Upper lobe of right lung (tissue), 1 donor: ENCODE measurements at regions not wholly inside any gene's neighbourhood (a gene's known extent, or its start where the extent isn't known, plus 50 kb on each side); places are given as distances from the start of the nearest gene placed in this dataset.
"Not testable (repeated sequence)": the region's sequence is repeated elsewhere in the genome, so short reads cannot be mapped to it uniquely, and the experiment has no call there.

Source experiments
- ATAC-seq: fragments of 200-7000 bp; cut with Tn5 transposase; one replicate; pipeline ENCODE4 v1.9.1; 2020; ENCODE audit warnings: mild to moderate bottlenecking, moderate library complexity
- DNase-seq: peaks from one replicate; pipeline ENCODE4 v3.0.0-alpha.2; 2020
- H3K27ac ChIP-seq: fragments of 200-600 bp; one replicate; pipeline ENCODE4 v1.8.0; 2022
- H3K27me3 ChIP-seq: fragments of 200-600 bp; one replicate; pipeline ENCODE4 v1.8.0; 2022; ENCODE audit warnings: mild to moderate bottlenecking
- H3K36me3 ChIP-seq: fragments of 200-600 bp; one replicate; pipeline ENCODE4 v1.8.0; 2022
- H3K4me1 ChIP-seq: fragments of 200-600 bp; one replicate; pipeline ENCODE4 v1.8.0; 2022
- H3K4me3 ChIP-seq: fragments of 200-600 bp; one replicate; pipeline ENCODE4 v1.8.0; 2022; ENCODE audit warnings: mild to moderate bottlenecking
- H3K9me3 ChIP-seq: fragments of 200-600 bp; one replicate; pipeline ENCODE4 v1.8.0; 2022
- intact Hi-C: fragments of 100-400 bp; cut with DNase I; formaldehyde crosslinking; loops from one replicate; pipeline ENCODE4 v1.11.0; 2022
- donor health status: DM: no; HTN: yes; CAD: no; lungs with severe emphysema.

GRCh38 chr14:19097306-19097705 is 130.1 kb downstream of the POTEM start:
- ATAC-seq (peak; percentile 4), DNase-seq (peak; percentile 68)
- not testable (repeated sequence) for H3K27ac ChIP-seq

DNA sequence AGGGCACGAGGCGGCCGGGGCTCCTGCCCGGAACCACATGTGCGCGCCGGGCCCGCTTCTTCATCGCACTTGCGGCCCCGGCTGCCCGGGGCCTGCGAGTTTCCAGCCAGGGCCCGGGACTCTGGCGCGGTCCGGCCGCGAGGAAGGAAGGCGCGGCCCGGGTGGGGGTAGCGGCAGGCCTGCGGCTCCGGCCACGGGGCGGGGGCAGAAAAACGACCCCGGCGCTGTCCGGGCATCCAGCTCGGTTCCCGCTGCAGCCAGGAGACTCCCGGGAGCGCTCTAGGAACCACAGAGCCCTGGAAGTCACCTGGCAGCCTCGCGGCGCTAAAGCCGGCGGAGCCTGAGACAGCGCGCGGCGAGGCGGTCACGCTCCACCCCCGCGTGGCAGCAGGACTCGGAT is 130.5 kb downstream of the POTEM start:
- H3K9me3 ChIP-seq, H3K36me3 ChIP-seq, H3K4me3 ChIP-seq, H3K27me3 ChIP-seq, H3K4me1 ChIP-seq, intact Hi-C loops, H3K27ac ChIP-seq: not testable (repeated sequence)
- ATAC-seq, result peak; percentile 4
- peak; percentile 63 for DNase-seq

More at GRCh38 chr14:19097306-19097705, 130.1 kb downstream of the POTEM start:
- H3K4me1 ChIP-seq, H3K36me3 ChIP-seq, H3K9me3 ChIP-seq, H3K4me3 ChIP-seq, intact Hi-C loops, H3K27me3 ChIP-seq: not testable (repeated sequence)

DNA sequence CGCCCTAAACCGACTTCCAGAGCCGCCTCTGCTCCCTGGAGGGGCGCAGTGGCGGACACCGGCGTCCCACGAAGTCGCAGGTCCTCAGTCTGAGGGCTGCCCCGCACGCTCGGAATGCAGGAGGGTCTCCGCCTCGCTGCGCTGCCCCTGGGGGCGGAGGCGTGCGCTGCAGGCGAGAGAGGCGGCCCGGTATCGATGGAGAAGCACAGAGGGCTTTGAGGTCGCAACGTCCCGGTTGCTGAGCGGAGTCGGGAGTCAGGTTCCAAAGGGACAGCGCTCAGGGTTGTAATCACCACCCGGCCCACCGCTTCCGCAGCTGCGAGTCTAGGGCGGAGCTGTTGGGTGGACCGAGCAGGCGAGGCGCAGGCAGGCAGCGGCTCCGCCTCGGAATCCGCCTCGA is 131.0 kb downstream of the POTEM start:
- peak; percentile 1 for ATAC-seq

GRCh38 chr14:19098732-19099131 is 131.5 kb downstream of the POTEM start:
- H3K9me3 ChIP-seq, intact Hi-C loops, H3K27me3 ChIP-seq, H3K36me3 ChIP-seq, H3K27ac ChIP-seq, H3K4me1 ChIP-seq, H3K4me3 ChIP-seq: not testable (repeated sequence)
- DNase-seq, result peak; percentile 68
- peak; percentile 6 for ATAC-seq

More for the DNA sequence above, 131.0 kb downstream of the POTEM start:
- H3K4me3 ChIP-seq, DNase-seq, H3K27ac ChIP-seq, H3K9me3 ChIP-seq, H3K4me1 ChIP-seq, H3K36me3 ChIP-seq, H3K27me3 ChIP-seq, intact Hi-C loops: not testable (repeated sequence)

GRCh38 chr14:19099336-19099735 is 132.1 kb downstream of the POTEM start:
- H3K27ac ChIP-seq, ATAC-seq, H3K4me3 ChIP-seq, H3K27me3 ChIP-seq, DNase-seq, H3K4me1 ChIP-seq, H3K9me3 ChIP-seq, intact Hi-C loops, H3K36me3 ChIP-seq: not testable (repeated sequence)

GRCh38 chr14:19099939-19100338 is 132.7 kb downstream of the POTEM start:
- H3K27me3 ChIP-seq, H3K9me3 ChIP-seq, DNase-seq, H3K27ac ChIP-seq, H3K4me3 ChIP-seq, intact Hi-C loops, H3K36me3 ChIP-seq, ATAC-seq, H3K4me1 ChIP-seq: not testable (repeated sequence)

DNA sequence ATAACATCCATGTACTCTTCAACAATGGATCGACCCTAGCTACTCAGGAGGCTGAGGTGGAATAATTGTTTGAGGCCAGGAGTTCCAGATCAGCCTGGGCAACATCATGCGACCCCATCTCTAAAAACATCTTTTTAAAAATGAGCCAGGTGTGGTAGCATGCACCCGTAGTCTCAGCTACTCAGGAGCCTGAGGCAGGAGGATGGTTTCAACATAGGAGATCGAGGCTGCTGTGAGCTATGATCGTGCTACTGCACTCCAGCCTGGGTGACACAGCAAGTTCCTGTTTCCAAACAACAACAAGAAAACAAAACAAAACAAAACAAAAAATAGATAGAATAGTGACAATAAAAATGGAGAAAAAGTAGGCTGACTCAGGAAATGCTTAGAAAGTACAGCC is 138.3 kb downstream of the POTEM start:
- DNase-seq, H3K9me3 ChIP-seq, intact Hi-C loops, H3K27me3 ChIP-seq, H3K4me1 ChIP-seq, H3K36me3 ChIP-seq, H3K27ac ChIP-seq, H3K4me3 ChIP-seq: not testable (repeated sequence)
- ATAC-seq, result peak; percentile 48

- H3K27me3 ChIP-seq, ATAC-seq, H3K27ac ChIP-seq, intact Hi-C loops, H3K36me3 ChIP-seq, H3K4me1 ChIP-seq, DNase-seq, H3K4me3 ChIP-seq, H3K9me3 ChIP-seq: not testable (repeated sequence)
These were observed 142.7 kb downstream of the POTEM start for GRCh38 chr14:19109887-19110286.

DNA sequence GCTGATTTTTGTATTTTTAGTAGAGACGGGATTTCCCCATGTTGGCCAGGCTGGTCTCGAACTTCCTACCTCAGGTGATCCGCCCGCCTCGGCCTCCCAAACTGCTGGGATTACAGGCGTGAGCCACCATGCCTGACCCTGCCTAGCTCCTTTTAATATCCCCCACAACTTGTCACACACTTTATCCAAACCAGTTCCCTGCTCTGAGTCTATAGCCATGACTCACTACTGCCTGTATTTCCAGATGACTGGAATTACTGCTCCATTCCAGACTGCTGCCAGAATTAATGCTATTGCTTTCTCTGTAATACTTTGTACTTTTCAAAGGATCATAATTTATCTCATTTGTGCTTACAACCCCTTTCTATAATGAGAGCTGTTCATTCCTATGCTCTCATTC is 153.1 kb downstream of the POTEM start:
- H3K4me1 ChIP-seq, DNase-seq, H3K36me3 ChIP-seq, H3K27me3 ChIP-seq, intact Hi-C loops, ATAC-seq, H3K27ac ChIP-seq, H3K9me3 ChIP-seq, H3K4me3 ChIP-seq: not testable (repeated sequence)

DNA sequence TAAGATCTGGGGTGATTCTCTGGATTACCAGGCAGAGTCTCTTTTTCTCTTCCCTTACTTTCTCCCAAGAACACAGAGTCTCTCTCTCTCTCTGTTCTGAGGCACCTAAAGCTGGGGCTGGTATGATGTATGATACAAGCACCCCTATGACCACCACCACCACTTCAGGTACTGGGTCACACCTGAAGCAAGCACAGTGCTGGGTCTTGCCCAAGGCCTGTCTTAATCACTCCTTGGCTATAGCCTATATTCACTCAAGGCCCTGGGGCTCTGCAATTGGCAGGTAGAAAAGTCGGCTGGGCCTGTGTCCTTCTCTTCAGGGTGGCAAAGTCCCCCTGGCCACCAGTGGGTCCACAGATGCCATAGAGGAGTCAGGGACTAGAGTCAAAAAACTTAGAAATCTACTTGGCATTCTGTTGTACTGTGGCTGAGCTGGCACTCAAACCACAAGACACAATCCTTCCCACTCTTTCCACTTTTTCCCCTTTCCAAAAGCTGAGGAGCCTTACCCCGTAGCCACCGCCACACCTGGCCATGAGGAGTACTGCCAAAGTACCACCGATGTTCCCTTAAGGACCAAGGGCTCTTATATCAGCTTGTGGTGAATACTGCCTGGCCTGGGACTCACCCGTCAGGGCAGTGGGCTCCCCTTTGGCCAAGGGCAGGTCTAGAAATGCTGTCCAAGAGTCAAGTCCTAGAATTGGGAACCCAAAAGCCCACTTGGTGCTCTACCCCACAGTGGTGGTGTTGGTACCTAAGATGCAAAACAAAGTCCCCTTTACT is 159.2 kb downstream of the POTEM start:
- not testable (repeated sequence) for DNase-seq

DNA sequence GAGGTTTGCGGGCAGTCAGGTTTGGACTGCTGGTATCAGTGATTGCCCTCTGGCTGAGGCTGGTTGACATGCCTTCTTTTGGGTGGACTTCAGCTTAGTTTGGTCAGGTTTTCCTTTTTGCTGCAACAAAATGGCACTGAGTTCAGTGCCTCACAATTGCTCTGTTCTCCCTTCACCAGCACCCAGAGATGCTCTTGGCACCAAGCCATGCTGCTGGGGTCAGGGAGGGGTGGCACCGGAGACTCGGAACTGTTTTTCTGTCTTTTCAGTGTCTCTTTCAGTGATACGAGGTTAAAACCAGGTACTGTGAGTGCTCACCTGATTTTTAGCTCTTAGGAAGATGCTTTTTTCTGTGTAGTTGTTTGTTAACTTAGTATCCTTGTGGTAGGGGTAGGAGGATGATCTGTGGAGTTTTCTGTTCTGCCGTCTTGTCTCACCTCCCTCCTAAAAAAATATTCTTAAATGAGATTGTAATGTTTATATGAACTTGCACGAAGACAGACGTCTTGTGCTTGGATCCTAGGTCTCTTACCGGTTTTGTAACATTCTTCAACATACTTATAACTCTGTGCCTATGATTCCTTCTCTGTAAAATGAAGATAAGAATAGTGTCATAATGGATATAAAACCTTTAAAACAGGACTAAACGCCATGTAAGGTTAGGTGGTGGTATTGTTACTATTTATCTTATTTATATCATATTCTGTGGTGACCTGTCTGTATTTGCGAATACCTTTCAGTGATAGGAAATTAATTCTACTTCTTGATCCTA is 160.6 kb downstream of the POTEM start:
- H3K4me3 ChIP-seq, ATAC-seq, H3K27me3 ChIP-seq, H3K36me3 ChIP-seq, H3K4me1 ChIP-seq, H3K9me3 ChIP-seq, intact Hi-C loops, H3K27ac ChIP-seq, DNase-seq: not testable (repeated sequence)

More for the DNA sequence above, 159.2 kb downstream of the POTEM start:
- H3K4me1 ChIP-seq, H3K4me3 ChIP-seq, intact Hi-C loops, H3K9me3 ChIP-seq, H3K27me3 ChIP-seq, H3K27ac ChIP-seq, H3K36me3 ChIP-seq: not testable (repeated sequence)
- peak; percentile 48 for ATAC-seq

GRCh38 chr14:19131553-19131952 is 164.3 kb downstream of the POTEM start:
- H3K4me1 ChIP-seq, DNase-seq, H3K27ac ChIP-seq, H3K36me3 ChIP-seq, intact Hi-C loops, H3K27me3 ChIP-seq, H3K9me3 ChIP-seq, H3K4me3 ChIP-seq: not testable (repeated sequence)
- ATAC-seq, result peak; percentile 60

DNA sequence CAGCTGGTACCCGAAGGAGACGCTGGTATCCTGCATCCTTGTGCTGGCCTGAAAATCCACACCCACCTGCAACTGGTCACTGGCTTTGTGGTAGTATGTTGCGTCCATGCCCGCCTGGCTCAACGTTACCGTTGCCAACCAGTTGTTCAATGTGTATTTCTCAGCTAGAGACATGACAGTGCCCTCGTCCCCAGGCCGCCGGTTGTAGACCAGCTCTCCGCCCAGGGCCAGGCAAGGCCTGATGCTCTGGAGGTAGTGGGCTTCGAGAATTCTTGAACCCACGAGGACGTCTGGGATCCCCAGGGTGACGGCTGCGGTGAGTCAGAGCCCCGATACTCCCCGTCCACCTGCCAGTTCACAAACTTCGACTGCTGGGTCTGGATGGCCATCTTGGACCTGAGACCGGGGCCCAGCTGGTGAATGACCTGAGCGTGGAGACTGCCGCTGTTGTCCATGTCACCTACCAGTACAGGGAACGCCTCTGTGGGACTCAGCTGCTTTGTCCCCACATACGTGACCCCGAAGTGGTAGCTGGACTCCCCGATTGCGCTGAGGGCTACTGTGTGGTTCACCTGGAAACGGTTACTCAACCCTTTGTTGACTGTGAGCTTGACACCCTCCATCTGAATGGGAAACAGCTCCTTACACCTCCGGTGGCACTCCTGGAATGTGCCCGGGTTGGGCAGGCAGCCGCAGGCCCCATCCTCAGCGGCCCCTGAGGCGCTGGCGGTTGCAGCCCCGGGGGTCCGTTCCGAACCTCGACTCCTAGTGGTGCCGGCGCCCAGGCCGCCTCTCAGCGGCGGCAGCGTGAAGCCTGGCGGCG is 165.0 kb downstream of the POTEM start:
- intact Hi-C loops, H3K4me3 ChIP-seq, DNase-seq, H3K27ac ChIP-seq, H3K36me3 ChIP-seq, H3K4me1 ChIP-seq, H3K9me3 ChIP-seq, H3K27me3 ChIP-seq: not testable (repeated sequence)
- ATAC-seq, result peak; percentile 47

- H3K27ac ChIP-seq, H3K9me3 ChIP-seq, H3K4me3 ChIP-seq, DNase-seq, H3K27me3 ChIP-seq, H3K36me3 ChIP-seq, H3K4me1 ChIP-seq, intact Hi-C loops: not testable (repeated sequence)
- ATAC-seq, result peak; percentile 31
These were observed 165.5 kb downstream of the POTEM start for GRCh38 chr14:19132836-19133120.
